Kidney epithelial cell (primary cell): ENCODE measurements at regions not wholly inside any gene's neighbourhood (a gene's known extent, or its start where the extent isn't known, plus 50 kb on each side); places are given as distances from the start of the nearest gene placed in this dataset.
"Not testable (repeated sequence)": the region's sequence is repeated elsewhere in the genome, so short reads cannot be mapped to it uniquely, and the experiment has no call there.

ENCODE experiments used
- DNase-seq: peaks from one replicate; pipeline ENCODE4 v3.0.0-alpha.2; 2010; ENCODE audit warnings: low read depth
- H3K27me3 ChIP-seq: 2 replicates; pipeline ENCODE4 v1.6.0; 2011; ENCODE audit warnings: low read length; ENCODE audit not compliant: control insufficient read depth, insufficient read depth
- H3K36me3 ChIP-seq: 2 replicates; pipeline ENCODE4 v1.5.1; 2011; ENCODE audit warnings: low read length; ENCODE audit not compliant: control insufficient read depth, insufficient read depth
- H3K4me3 ChIP-seq: 2 replicates; pipeline ENCODE4 v1.5.1; 2011; ENCODE audit warnings: low read depth, mild to moderate bottlenecking, control low read depth, low read length
- CTCF ChIP-seq: IDR thresholded peaks from 2 replicates; pipeline ENCODE4 v1.5.1; 2011; ENCODE audit warnings: mild to moderate bottlenecking, moderate library complexity, low read length, control low read depth, inconsistent platforms; ENCODE audit not compliant: insufficient read depth, poor library complexity, severe bottlenecking

- Histone ChIP-seq H3K27me3 (no peaks in the 10 kb centered on the region), H3K4me3 (no peak overlapping the region), H3K36me3 (no peaks in the 10 kb centered on the region)
- no peak for DNase-seq
- no peak for TF ChIP-seq CTCF
Measured at GRCh38 chr13:20301015-20301402, 68.9 kb upstream of the GJB6 start.

GRCh38 chr13:20297181-20297580 lies 65.1 kb upstream of the GJB6 start:
- no peak for DNase-seq
- TF ChIP-seq CTCF, result no peak
- no peaks in the 10 kb centered on the region for H3K36me3 ChIP-seq

GRCh38 chr13:20295956-20296355 lies 63.8 kb upstream of the GJB6 start:
- DNase-seq, result no peak
- H3K36me3 ChIP-seq, result no peaks in the 10 kb centered on the region
- no peaks in the 10 kb centered on the region for H3K27me3 ChIP-seq
- H3K4me3 ChIP-seq, result no peak overlapping the region
- TF ChIP-seq CTCF, result no peak

More at GRCh38 chr13:20297181-20297580, 65.1 kb upstream of the GJB6 start:
- no peaks in the 10 kb centered on the region for H3K27me3 ChIP-seq
- H3K4me3 ChIP-seq, result no peak overlapping the region

GRCh38 chr13:20294497-20294896 lies 62.4 kb upstream of the GJB6 start:
- TF ChIP-seq CTCF, result peak; percentile 5
- H3K27me3 ChIP-seq, result no peaks in the 10 kb centered on the region
- no peak overlapping the region for H3K4me3 ChIP-seq
- DNase-seq, result no peak
- H3K36me3 ChIP-seq, result no peaks in the 10 kb centered on the region

- not testable (repeated sequence) for DNase-seq, H3K36me3 ChIP-seq, H3K4me3 ChIP-seq, H3K27me3 ChIP-seq
Measured at GRCh38 chr13:20292301-20292700, 60.2 kb upstream of the GJB6 start.

GRCh38 chr13:20291675-20292074 lies 59.6 kb upstream of the GJB6 start:
- no peaks in the 10 kb centered on the region for H3K36me3 ChIP-seq
- H3K4me3 ChIP-seq, result no peak overlapping the region
- no peaks in the 10 kb centered on the region for H3K27me3 ChIP-seq

More at GRCh38 chr13:20291675-20292074, 59.6 kb upstream of the GJB6 start:
- DNase-seq, result no peak
- TF ChIP-seq CTCF, result no peak
